ENCODE measurements at regions not wholly inside any gene's neighbourhood (a gene's known extent, or its start where the extent isn't known, plus 50 kb on each side); places are given as distances from the start of the nearest gene placed in this dataset.

DNA sequence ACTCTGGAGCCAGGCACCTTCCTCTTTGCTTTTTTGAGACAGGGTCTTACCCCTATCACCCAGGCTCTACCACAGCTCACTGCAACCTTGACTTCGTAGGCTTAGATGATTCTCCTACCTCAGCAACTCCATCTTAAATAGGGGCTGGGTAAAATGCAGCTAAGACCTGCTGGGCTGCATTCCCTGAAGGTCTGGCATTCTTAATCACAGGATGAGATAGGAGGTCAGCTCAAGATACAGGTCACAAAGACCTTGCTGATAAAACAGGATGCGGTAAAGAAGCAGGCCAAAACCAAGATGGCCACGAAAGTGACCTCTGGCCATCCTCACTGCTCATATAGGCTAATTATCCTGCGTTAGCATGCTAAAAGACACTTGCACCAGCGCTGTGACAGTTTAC lies 770.8 kb upstream of the PRKX start:
- TF ChIP-seq, protein P1, sequence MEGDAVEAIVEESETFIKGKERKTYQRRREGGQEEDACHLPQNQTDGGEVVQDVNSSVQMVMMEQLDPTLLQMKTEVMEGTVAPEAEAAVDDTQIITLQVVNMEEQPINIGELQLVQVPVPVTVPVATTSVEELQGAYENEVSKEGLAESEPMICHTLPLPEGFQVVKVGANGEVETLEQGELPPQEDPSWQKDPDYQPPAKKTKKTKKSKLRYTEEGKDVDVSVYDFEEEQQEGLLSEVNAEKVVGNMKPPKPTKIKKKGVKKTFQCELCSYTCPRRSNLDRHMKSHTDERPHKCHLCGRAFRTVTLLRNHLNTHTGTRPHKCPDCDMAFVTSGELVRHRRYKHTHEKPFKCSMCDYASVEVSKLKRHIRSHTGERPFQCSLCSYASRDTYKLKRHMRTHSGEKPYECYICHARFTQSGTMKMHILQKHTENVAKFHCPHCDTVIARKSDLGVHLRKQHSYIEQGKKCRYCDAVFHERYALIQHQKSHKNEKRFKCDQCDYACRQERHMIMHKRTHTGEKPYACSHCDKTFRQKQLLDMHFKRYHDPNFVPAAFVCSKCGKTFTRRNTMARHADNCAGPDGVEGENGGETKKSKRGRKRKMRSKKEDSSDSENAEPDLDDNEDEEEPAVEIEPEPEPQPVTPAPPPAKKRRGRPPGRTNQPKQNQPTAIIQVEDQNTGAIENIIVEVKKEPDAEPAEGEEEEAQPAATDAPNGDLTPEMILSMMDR (IDR thresholded peaks at IDR 0.05; ENCODE audit: insufficient read depth, low read depth, low read length): no peak
- TF ChIP-seq EZH2 (IDR thresholded peaks at IDR 0.05; ENCODE audit: insufficient read depth, low read length): no peak

Measured in astrocyte (in vitro differentiated cells and primary cell).